Head of caudate nucleus (tissue), 42 donors: ENCODE measurements at regions not wholly inside any gene's neighbourhood (a gene's known extent, or its start where the extent isn't known, plus 50 kb on each side); places are given as distances from the start of the nearest gene placed in this dataset.
"Not testable (repeated sequence)": the region's sequence is repeated elsewhere in the genome, so short reads cannot be mapped to it uniquely, and the experiment has no call there.

Experiments used
- DNase-seq, 42 donors: peaks; one replicate each; pipeline versions ENCODE4 v3.0.0 to v3.0.0-alpha.2; 2020 to 2021; ENCODE audit warnings: mixed read lengths in 7 of 42
- intact Hi-C: fragments of 100-400 bp; cut with DNase I; formaldehyde crosslinking; loops from one replicate; pipeline ENCODE4 v1.15.0; 2022

DNA sequence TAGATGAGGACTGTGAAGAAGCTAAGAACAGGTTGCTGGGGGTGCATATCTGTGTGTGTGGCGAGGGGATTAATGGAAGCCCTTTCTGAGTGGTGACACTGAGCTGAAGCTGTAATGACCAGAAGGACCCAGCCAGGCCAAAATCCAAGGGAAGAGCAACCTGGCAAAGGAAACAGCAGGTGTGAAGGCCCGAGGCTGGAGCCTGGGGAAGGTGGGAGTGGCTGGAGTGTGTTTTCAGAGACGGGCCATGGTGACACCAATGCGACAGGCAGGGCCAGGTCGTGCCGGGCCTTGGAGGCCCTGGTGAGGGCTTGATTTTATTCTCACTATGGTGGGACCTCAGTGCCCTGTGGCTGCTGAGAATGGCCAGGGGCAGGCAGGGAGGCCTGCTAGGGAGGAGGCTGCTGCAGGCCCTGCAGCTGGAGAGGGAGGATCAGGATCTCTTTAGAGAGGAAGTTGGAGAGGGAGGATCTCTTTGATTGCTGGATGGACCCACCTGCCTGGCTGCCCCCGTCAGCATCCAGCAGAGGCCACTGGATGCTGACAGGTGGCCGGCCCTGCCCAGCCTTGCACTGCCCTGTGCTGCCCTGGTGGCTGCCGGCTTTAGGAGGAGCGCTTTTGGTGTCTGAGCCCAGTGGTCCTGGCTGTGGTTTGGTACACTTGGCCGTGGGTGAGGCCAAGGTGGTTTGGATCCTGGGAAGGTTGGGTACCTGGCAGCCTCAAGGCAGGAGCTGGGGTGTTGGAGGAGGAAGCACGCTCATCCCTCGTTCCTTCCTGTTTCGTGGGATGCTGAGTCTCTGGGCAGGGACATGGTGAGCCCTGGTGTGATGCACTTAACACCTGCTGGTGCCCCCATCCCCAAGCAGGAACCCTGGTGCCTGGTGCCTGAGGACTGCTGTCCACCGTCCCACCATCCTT is 188.3 kb downstream of the SEC14L1 start:
- DNase-seq: peak in 12 of 42 donors; percentile 3 to 32 (median 8)
- intact Hi-C loops: no loop called here

DNA sequence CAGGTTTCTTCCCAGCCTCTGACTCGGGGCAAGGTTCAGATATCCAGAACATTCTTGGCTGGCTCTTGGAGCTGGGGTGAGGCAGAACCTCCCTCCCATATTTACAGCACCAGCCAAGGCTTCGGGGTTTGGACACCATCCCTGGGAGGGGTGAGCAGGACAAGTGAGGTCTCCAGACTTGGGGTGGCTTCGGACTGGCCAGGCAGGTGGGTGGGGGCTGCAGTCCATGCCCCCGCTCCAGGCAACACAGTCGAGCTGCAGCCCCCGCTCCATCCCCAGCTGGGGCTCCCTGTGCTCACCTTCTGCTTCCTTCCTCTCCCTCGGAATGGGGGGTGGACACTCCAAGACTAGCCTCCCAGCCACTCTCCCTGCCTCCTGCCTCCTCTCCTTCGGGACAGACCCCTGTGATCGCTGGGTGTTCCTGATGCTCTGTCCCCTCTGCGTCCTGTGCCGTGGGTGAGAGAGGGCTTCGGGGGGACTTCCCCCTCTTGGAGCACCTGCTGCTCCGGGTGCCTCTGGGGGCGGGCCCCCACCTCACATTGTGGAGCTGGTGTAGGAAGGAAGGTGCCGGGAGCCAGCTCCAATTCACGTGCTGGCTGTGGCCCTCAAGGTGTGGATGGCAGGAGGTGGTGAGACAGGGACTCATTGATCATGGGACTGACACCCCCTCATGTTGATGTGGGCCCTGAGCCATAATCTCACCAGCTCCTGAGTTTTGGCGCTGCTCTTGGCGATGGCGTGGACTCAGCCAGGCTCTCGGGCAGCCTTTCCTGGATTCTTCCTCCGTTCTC is 189.2 kb downstream of the SEC14L1 start:
- intact Hi-C loops: loop anchor here (5.0 kb wide), 1 partner anchor 97 kb away; no protein-coding TSS in a partner anchor
- DNase-seq: peak in 12 of 42 donors; percentile 3 to 30 (median 12)

DNA sequence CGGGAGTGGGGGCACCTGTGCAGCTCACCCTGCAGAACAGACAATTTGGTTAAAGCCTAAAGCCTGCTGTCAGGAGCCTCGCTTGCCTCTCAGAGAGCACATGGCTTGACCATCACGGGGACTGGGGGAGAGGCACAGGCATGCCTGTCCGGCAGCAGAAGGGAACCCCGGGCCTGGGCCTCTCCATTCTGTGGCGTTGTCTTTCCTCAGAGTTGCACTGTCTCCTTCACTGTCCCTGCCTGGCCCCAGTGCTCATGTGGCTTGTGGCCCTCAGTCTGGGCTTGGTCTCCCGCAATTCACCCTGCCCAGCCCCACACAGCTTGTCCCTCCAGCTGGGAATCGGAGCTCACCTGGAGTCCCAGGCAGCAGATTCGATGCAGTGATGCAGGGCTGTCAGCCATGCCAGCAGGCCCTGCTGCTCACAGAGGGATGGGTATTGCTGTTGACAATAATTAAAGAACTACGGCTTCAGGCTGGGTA is 189.9 kb downstream of the SEC14L1 start:
- peak in 14 of 42 donors; percentile 3 to 29 (median 12) for DNase-seq
- intact Hi-C loops: loop anchor here (5.0 kb wide), 1 partner anchor 97 kb away; no protein-coding TSS in a partner anchor

GRCh38 chr17:77331301-77331864 is 190.6 kb downstream of the SEC14L1 start:
- intact Hi-C loops: loop anchor here (5.0 kb wide), 1 partner anchor 96 kb away; no protein-coding TSS in a partner anchor
- peak; percentile 80 to 97 (median 92) for DNase-seq

- peak in 12 of 42 donors; percentile 1 to 40 (median 13) for DNase-seq
- intact Hi-C loops: loop anchor here (2.0 to 5.0 kb wide), 2 partner anchors 95 to 162 kb away; no protein-coding TSS in a partner anchor
These were observed 191.5 kb downstream of the SEC14L1 start for GRCh38 chr17:77332034-77332971.

GRCh38 chr17:77332981-77333685 is 192.4 kb downstream of the SEC14L1 start:
- DNase-seq: peak in 10 of 42 donors; percentile 0 to 36 (median 10)
- intact Hi-C loops: loop anchor here (2.0 to 5.0 kb wide), 2 partner anchors 94 to 162 kb away; no protein-coding TSS in a partner anchor

- intact Hi-C loops: no loop called here
- DNase-seq: no peak
These were observed 196.4 kb downstream of the SEC14L1 start for GRCh38 chr17:77337150-77337549.

GRCh38 chr17:77341069-77341541 is 200.3 kb downstream of the SEC14L1 start:
- intact Hi-C loops: no loop called here
- DNase-seq: peak in 3 of 42 donors; percentile 3 to 8 (median 6)

GRCh38 chr17:77342656-77342990 is 201.9 kb downstream of the SEC14L1 start:
- DNase-seq: peak in 3 of 42 donors; percentile 2 to 15 (median 12)

DNA sequence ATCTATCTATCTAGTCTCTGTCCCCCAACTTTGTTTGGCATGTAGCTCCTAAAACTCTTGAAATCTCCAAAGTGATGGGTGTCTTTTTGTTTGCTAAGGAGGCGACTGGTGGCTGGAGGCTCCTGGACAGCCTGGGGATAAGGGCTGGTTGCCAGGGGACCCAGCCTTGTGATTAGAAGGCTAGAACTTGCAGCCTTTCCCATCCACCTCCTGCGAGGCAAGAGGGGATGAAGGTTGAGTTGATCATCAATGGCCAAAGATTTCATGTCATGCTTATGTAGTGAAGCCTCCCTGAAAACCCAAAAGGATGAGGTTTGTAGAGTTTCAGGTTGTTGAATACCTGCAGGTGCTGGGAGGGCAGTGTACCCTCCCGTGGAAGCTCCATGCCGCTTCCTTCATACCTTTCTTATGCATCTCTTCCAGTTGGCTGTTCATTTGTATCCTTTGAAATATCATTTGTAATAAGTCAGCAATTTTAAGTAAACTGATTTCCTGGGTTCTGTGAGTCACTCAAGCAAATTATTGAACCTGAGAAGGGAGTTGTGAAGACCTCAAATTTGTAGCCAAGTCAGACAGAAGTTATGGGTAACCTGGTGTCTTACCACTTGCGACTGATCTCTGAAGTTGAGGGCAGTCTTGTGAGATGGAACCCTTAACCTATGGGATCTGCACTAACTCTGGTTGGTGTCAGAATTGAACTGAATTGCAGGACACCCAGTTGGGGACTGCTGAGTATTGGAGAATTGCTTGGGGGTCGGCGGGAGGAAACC is 202.4 kb downstream of the SEC14L1 start:
- intact Hi-C loops: no loop called here
- peak in 6 of 42 donors; percentile 1 to 6 (median 2) for DNase-seq

More at GRCh38 chr17:77342656-77342990, 201.9 kb downstream of the SEC14L1 start:
- intact Hi-C loops: not testable (repeated sequence)

DNA sequence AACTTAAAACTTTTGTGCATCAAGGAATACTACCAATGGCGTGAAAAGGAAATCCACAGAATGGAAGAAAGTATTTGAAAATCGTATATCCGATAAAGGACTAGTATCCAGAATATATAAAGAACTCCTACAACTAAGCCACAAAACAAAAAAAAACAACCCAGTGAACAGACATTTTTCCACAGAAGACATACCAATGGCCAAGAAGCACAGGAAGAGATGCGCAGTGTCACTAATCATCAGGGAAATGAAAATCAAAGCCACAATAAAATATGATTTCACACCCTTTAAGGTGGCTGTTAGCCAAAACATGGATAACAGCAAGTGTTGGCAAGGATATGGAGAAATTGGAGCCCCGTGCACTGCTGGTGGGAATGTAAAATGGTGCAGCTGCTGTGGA is 203.3 kb downstream of the SEC14L1 start:
- intact Hi-C loops: no loop called here
- peak in 1 of 42 donors; percentile 16 for DNase-seq

DNA sequence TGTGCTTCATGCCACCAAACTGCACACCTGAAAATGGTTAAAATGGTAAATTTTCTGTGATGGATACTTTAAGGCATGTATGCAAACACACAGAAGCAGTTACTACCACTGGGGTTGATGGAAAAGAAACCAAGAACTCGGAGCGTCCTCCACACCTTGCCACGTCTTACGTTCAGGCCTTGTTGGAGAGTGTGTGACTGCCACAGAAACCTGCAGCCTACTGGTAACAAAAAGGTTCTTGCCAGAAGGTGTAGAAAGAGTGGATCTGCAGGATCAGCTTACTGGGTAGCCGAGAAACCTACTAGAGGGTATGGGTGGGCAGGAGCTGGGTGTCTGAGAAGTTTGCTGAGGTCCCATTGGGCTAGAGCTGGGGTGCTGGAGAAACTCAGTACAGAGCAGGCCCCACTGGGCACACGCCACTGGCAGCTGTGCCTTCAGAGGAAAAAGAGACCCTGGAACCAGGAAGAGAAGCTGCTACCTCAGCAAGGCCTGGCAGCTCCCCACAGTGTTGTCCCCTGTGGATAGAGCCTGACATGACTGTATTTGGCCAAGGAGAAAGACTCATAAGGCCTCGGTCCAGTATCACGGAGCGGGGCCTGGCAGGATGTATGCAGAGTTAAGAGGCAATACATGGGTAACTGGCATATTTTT is 204.6 kb downstream of the SEC14L1 start:
- peak in 9 of 42 donors; percentile 4 to 25 (median 8) for DNase-seq
- intact Hi-C loops: no loop called here

DNA sequence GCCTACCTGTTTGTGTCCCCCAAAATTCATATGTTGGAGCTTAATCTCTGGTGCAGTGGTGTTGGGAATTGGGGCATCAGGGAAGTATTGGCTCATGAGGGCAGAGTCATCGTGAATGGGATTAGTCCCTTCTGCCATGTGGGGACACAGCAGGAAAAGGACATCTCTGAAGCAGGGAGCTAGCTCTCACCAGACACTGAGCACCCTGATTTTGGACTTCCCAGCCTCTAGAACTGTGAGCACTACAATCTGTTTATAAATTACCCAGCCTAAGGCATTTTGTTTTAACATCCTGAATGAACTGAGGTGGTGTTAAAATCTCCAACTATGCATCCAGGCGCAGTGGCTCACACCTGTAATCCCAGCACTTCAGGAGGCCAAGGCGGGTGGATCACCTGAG is 206.0 kb downstream of the SEC14L1 start:
- DNase-seq: peak in 3 of 42 donors; percentile 1 to 3 (median 1)
- intact Hi-C loops: no loop called here

DNA sequence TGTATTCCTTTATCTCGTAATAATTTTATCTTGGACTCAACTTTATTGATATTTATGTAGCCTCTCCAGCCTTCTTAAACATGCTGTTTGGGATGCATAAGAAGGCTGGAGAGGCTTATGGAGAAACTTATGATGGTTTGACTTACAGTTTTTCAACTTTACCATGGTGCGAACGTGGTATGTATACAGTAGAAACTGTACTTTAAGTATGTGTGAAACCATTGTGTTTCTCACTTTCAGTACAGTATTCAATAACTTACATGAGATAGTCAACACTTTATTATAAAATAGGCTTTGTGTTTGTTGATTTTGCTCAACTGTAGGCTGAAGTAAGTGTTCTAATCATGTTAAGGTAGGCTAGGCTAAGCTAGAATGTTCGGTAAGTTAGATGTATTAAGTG is 206.8 kb downstream of the SEC14L1 start:
- intact Hi-C loops: no loop called here
- DNase-seq: no peak

GRCh38 chr17:77349976-77350830 is 209.4 kb downstream of the SEC14L1 start:
- DNase-seq: peak in 14 of 42 donors; percentile 4 to 62 (median 36)
- intact Hi-C loops: no loop called here
